ENCODE measurements at regions not wholly inside any gene's neighbourhood (a gene's known extent, or its start where the extent isn't known, plus 50 kb on each side); places are given as distances from the start of the nearest gene placed in this dataset.

DNA sequence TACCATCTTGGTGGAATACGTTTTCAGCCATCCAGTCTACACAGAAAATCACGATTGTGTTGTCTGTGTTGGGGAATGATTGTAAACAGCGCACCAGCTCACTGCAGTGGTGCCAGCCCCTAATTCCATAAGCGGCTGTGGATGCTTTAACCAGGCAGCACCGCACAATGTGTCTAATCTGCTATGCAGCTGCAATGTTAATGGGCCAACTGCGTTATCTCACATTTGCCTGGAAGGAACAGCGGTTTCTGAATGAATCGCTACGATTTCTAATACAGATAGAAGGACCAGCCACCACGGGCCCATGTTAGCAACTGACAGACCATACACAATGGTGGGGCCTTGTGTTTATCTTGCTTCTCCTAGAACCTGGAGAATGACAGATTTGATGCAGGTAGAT is 384.5 kb upstream of the KIRREL3 start:
- Histone ChIP-seq H3K27me3 (replicated peaks; ENCODE audit: insufficient read depth) (no peaks in the 10 kb centered on the region), H3K9me3 (no peaks in the 10 kb centered on the region), H3K4me1 (replicated peaks) (no peaks in the 10 kb centered on the region), H3K36me3 (no peaks in the 10 kb centered on the region), H3K4me3 (no peak overlapping the region), H3K27ac (no peak overlapping the region)
- 83% methylated on average over 10 of the region's 10 CpGs for WGBS
- intact Hi-C loops (cut with DNase I), result no loop called here
- TF ChIP-seq POLR2AphosphoS5 (IDR thresholded peaks at IDR 0.05) (no peak), POLR2A (IDR thresholded peaks at IDR 0.05) (no peak)
- TF ChIP-seq, protein P1, sequence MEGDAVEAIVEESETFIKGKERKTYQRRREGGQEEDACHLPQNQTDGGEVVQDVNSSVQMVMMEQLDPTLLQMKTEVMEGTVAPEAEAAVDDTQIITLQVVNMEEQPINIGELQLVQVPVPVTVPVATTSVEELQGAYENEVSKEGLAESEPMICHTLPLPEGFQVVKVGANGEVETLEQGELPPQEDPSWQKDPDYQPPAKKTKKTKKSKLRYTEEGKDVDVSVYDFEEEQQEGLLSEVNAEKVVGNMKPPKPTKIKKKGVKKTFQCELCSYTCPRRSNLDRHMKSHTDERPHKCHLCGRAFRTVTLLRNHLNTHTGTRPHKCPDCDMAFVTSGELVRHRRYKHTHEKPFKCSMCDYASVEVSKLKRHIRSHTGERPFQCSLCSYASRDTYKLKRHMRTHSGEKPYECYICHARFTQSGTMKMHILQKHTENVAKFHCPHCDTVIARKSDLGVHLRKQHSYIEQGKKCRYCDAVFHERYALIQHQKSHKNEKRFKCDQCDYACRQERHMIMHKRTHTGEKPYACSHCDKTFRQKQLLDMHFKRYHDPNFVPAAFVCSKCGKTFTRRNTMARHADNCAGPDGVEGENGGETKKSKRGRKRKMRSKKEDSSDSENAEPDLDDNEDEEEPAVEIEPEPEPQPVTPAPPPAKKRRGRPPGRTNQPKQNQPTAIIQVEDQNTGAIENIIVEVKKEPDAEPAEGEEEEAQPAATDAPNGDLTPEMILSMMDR (IDR thresholded peaks at IDR 0.05), result no peak
- DNase-seq (ENCODE audit: low spot score), result no peak

DNA sequence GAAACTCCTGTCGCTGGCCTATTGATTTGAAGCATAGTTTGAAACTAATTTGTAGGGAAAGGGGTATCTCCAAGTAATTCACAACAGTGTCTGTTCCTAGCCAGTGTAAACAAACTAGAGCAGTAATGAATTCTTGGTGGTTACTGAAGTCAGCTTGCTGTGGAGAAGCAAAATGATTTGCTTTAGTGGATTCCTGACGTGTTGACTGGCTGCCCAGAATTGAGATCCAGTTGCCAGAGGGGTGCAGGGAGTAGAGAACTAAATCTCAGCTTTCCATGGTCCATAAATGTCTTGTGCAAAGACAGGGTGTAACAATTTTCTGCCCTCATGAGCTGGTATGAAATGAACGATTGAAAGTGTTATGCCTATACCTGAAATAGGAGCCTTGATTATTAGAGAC is 382.5 kb upstream of the KIRREL3 start:
- no peaks in the 10 kb centered on the region for H3K36me3 ChIP-seq
- DNase-seq (ENCODE audit: low spot score), result no peak
- intact Hi-C loops (cut with DNase I), result no loop called here
- H3K4me3 ChIP-seq, result no peak overlapping the region
- TF ChIP-seq POLR2A (IDR thresholded peaks at IDR 0.05) (no peak), POLR2AphosphoS5 (IDR thresholded peaks at IDR 0.05) (no peak)
- TF ChIP-seq, protein P1 (IDR thresholded peaks at IDR 0.05), result no peak
- H3K4me1 ChIP-seq (replicated peaks), result no peaks in the 10 kb centered on the region
- no peaks in the 10 kb centered on the region for H3K27me3 ChIP-seq (replicated peaks; ENCODE audit: insufficient read depth)
- H3K9me3 ChIP-seq, result no peaks in the 10 kb centered on the region
- WGBS, result 45% methylated on average over 3 of the region's 3 CpGs
- H3K27ac ChIP-seq, result no peak overlapping the region

DNA sequence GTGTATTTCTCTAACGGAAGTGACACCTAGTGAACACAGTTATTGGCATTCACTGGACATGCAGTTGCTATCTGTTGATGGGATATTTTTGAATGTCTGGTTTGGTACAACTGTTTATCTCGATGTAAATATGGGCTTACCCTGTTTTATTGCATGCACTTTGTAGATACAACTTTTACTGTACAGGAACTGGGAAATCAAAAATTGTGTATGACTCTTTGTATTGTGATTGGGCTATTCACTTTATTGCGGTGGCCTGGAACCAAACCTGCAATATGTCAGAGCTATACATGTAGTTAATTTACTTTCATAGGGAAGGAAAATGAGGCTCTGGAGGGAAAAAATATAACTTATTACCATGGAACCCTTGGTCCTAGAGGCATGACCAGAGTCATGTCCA is 380.7 kb upstream of the KIRREL3 start:
- WGBS, result 90% methylated on average over 3 of the region's 3 CpGs
- H3K4me3 ChIP-seq, result no peak overlapping the region
- no peak overlapping the region for H3K27ac ChIP-seq
- TF ChIP-seq, protein P1 (IDR thresholded peaks at IDR 0.05), result no peak
- TF ChIP-seq POLR2AphosphoS5 (IDR thresholded peaks at IDR 0.05), result no peak
- TF ChIP-seq POLR2A (IDR thresholded peaks at IDR 0.05), result no peak
- DNase-seq (ENCODE audit: low spot score), result no peak
- H3K4me1 ChIP-seq (replicated peaks), result no peaks in the 10 kb centered on the region
- H3K9me3 ChIP-seq, result no peaks in the 10 kb centered on the region
- intact Hi-C loops (cut with DNase I), result no loop called here
- no peaks in the 10 kb centered on the region for H3K36me3 ChIP-seq
- no peaks in the 10 kb centered on the region for H3K27me3 ChIP-seq (replicated peaks; ENCODE audit: insufficient read depth)

DNA sequence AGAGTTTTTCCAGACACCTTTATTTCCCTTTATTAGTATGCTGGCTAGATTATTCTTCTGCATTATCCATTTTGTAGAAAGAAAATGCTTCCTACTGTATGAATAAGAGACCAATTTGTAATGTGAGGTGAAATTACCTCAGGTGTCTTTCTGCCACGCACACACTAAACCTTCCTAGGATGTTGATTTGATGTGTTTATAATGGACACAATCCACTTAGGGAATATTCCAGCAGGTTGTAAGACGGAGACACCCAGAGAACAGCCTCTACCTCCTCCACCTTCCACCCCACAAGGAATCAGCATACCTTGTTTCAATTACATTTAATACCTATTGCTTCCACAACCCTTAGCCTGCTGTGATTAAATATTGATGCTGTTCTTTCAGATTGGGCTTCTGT is 379.1 kb upstream of the KIRREL3 start:
- H3K36me3 ChIP-seq, result no peaks in the 10 kb centered on the region
- H3K4me3 ChIP-seq, result no peak overlapping the region
- DNase-seq (ENCODE audit: low spot score), result no peak
- intact Hi-C loops (cut with DNase I), result no loop called here
- no peaks in the 10 kb centered on the region for H3K4me1 ChIP-seq (replicated peaks)
- no peak overlapping the region for H3K27ac ChIP-seq
- WGBS, result 88% methylated on average over 2 of the region's 2 CpGs
- H3K27me3 ChIP-seq (replicated peaks; ENCODE audit: insufficient read depth), result no peaks in the 10 kb centered on the region
- H3K9me3 ChIP-seq, result no peaks in the 10 kb centered on the region
- no peak for TF ChIP-seq POLR2AphosphoS5 (IDR thresholded peaks at IDR 0.05)
- TF ChIP-seq, protein P1 (IDR thresholded peaks at IDR 0.05), result no peak
- no peak for TF ChIP-seq POLR2A (IDR thresholded peaks at IDR 0.05)

DNA sequence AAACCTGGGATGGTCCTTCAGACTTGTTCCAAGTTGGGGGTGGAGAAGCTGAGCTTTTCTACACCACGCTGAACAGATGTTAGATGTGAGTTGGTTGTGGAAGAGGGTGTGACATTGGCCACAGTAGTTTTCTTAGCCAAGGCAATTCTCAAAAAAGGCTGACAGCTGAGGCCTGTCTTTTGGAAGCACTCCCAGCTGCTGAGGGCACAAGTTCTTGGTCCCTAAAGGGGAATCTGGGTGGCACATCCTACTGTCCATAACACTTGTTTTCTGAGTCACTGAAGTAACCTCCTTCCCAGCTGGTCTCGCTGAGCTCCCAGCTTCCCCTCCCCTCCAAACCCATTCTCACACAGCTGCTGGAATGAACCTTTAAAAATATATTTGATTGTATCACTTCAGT is 375.7 kb upstream of the KIRREL3 start:
- 92% methylated on average over 2 of the region's 2 CpGs for WGBS
- Histone ChIP-seq H3K9me3 (no peaks in the 10 kb centered on the region), H3K4me1 (replicated peaks) (no peaks in the 10 kb centered on the region), H3K27ac (no peak overlapping the region), H3K27me3 (replicated peaks; ENCODE audit: insufficient read depth) (no peaks in the 10 kb centered on the region), H3K36me3 (no peaks in the 10 kb centered on the region), H3K4me3 (no peak overlapping the region)
- intact Hi-C loops (cut with DNase I), result no loop called here
- DNase-seq (ENCODE audit: low spot score), result no peak
- TF ChIP-seq POLR2A (IDR thresholded peaks at IDR 0.05), result no peak
- TF ChIP-seq, protein P1 (IDR thresholded peaks at IDR 0.05), result no peak
- TF ChIP-seq POLR2AphosphoS5 (IDR thresholded peaks at IDR 0.05), result no peak

Measured in prostate gland (tissue), 2 donors.